A549 (cell line): ENCODE measurements at regions not wholly inside any gene's neighbourhood (a gene's known extent, or its start where the extent isn't known, plus 50 kb on each side); places are given as distances from the start of the nearest gene placed in this dataset.

Source experiments
- ATAC-seq, 2 experiments: fragments of 200-7000 bp in 1 of 2; fragments of >200 bp in 1 of 2; cut with Nextera tagmentation in 1 of 2; cut with Tn5 transposase in 1 of 2; 3 replicates each; pipeline versions ENCODE4 v1.8.0 to v1.9.1; 2018 to 2020; ENCODE audit warnings: mild to moderate bottlenecking in 1 of 2, moderate library complexity in 1 of 2
- CTCF ChIA-PET: fragments of 300-600 bp; sonication (Branson Sonifier 250); formaldehyde crosslinking; extraction: SDS; loops from one replicate; lab custom pipeline; 2021; ENCODE audit warnings: antibody characterized with exemption, inconsistent platforms; lab: Yijun Ruan, JAX
- POLR2A ChIA-PET: fragments of 350-600 bp; formaldehyde crosslinking; extraction: SDS; loops from one replicate; lab custom pipeline; 2021; ENCODE audit warnings: antibody characterized with exemption, inconsistent platforms; lab: Yijun Ruan, JAX
- DNase-seq, 2 experiments: peaks; one replicate each; pipeline versions ENCODE4 v3.0.0 to v3.0.0-alpha.2; 2011 to 2016; ENCODE audit warnings: low read depth in 1 of 2, low spot score in 1 of 2
- FAIRE-seq: peaks from 2 replicates; lab custom pipeline; 2011; peaks lifted over from hg19 to GRCh38; lab: Jason Lieb, UNC
- H3K27ac ChIP-seq, 2 experiments: fragments of >200 bp; sonication (Bioruptor Twin); formaldehyde crosslinking; 3 replicates each; pipeline ENCODE4 v1.5.1; 2016 to 2017
- H3K4me1 ChIP-seq: fragments of >200 bp; sonication (Bioruptor Twin); formaldehyde crosslinking; 3 replicates; pipeline ENCODE4 v1.6.1; 2016
- H3K4me2 ChIP-seq: fragments of >200 bp; sonication (Bioruptor Twin); formaldehyde crosslinking; 3 replicates; pipeline ENCODE4 v1.6.1; 2016
- H3K4me3 ChIP-seq: fragments of >200 bp; sonication (Bioruptor Twin); formaldehyde crosslinking; 3 replicates; pipeline ENCODE4 v1.5.1; 2016
- H3K9me3 ChIP-seq: fragments of >200 bp; sonication (Bioruptor Twin); formaldehyde crosslinking; 3 replicates; pipeline ENCODE4 v1.6.1; 2016
- CBX2 ChIP-seq: fragments of 200-600 bp; sonication (generic); IDR thresholded peaks from 2 replicates; pipeline ENCODE4 v1.6.1; 2016; ENCODE audit warnings: low read depth, mild to moderate bottlenecking, borderline replicate concordance
- CHD2 ChIP-seq: fragments of 150-350 bp; IDR thresholded peaks from 2 replicates; pipeline ENCODE4 v1.6.1; 2014; ENCODE audit warnings: low read length; ENCODE audit not compliant: partially characterized antibody
- CHD4 ChIP-seq: fragments of 200-600 bp; sonication (generic); IDR thresholded peaks from 2 replicates; pipeline ENCODE4 v1.6.1; 2016; ENCODE audit warnings: antibody characterized with exemption, mild to moderate bottlenecking, borderline replicate concordance
- FOXS1 ChIP-seq: fragments of 250-450 bp; sonication (Bioruptor Pico); IDR thresholded peaks from 2 replicates; pipeline ENCODE4 v1.5.0; 2020; ENCODE audit warnings: mild to moderate bottlenecking, moderate library complexity
- HDAC2 ChIP-seq: fragments of 200-600 bp; sonication (generic); IDR thresholded peaks from 2 replicates; pipeline ENCODE4 v1.6.1; 2016
- HOXA7 ChIP-seq: fragments of 250-450 bp; sonication (Bioruptor Pico); IDR thresholded peaks from 2 replicates; pipeline ENCODE4 v1.5.0; 2020; ENCODE audit warnings: mild to moderate bottlenecking, moderate library complexity
- HOXB13 ChIP-seq: fragments of 250-450 bp; sonication (Bioruptor Pico); IDR thresholded peaks from 2 replicates; pipeline ENCODE4 v1.5.0; 2020; ENCODE audit warnings: low read depth, mild to moderate bottlenecking, moderate library complexity
- JUN ChIP-seq, 2 experiments: fragments of >200 bp; sonication (Bioruptor Twin); formaldehyde crosslinking; IDR thresholded peaks; 2 replicates in 1 of 2; 3 replicates in 1 of 2; pipeline ENCODE4 v1.6.1; 2016 to 2017
- MAFK ChIP-seq: fragments of 450-650 bp; IDR thresholded peaks from 2 replicates; pipeline ENCODE4 v1.6.1; 2014; ENCODE audit not compliant: partially characterized antibody
- MYC ChIP-seq: IDR thresholded peaks from 2 replicates; pipeline ENCODE4 v1.6.1; 2012; ENCODE audit warnings: mild to moderate bottlenecking, inconsistent platforms, low read length, improper control_type of control experiment, borderline replicate concordance
- NR3C1 ChIP-seq: fragments of >200 bp; sonication (Bioruptor Twin); formaldehyde crosslinking; IDR thresholded peaks from 3 replicates; pipeline ENCODE4 v1.6.1; 2017
- RARB ChIP-seq: fragments of 250-450 bp; sonication (Bioruptor Pico); IDR thresholded peaks from 2 replicates; pipeline ENCODE4 v1.8.0; 2021; ENCODE audit warnings: mild to moderate bottlenecking, moderate library complexity
- RNF2 ChIP-seq: fragments of 200-600 bp; sonication (generic); IDR thresholded peaks from 2 replicates; pipeline ENCODE4 v1.6.1; 2016; ENCODE audit warnings: low read depth, mild to moderate bottlenecking, antibody characterized with exemption, moderate library complexity, borderline replicate concordance
- SMC3 ChIP-seq: fragments of >200 bp; sonication (Bioruptor Twin); formaldehyde crosslinking; IDR thresholded peaks from 3 replicates; pipeline ENCODE4 v1.6.1; 2018; ENCODE audit warnings: inconsistent platforms
- TFCP2L1 ChIP-seq: fragments of 250-450 bp; sonication (Bioruptor Pico); IDR thresholded peaks from 2 replicates; pipeline ENCODE4 v1.5.0; 2021; ENCODE audit warnings: mild to moderate bottlenecking
- ZFP36 ChIP-seq: fragments of 450-650 bp; IDR thresholded peaks from 2 replicates; pipeline ENCODE4 v1.6.1; 2014; ENCODE audit warnings: borderline replicate concordance; ENCODE audit not compliant: partially characterized antibody
- ZNF302 ChIP-seq: fragments of 250-450 bp; sonication (Bioruptor Pico); IDR thresholded peaks from 2 replicates; pipeline ENCODE4 v1.9.0; 2021; ENCODE audit warnings: inconsistent platforms, mild to moderate bottlenecking, moderate library complexity
- ZSCAN20 ChIP-seq: fragments of 250-450 bp; sonication (Bioruptor Pico); IDR thresholded peaks from 2 replicates; pipeline ENCODE4 v1.8.0; 2022; ENCODE audit warnings: mild to moderate bottlenecking, moderate library complexity
- WGBS: methylation state at CpG from one replicate; pipeline ENCODE4 v1.1.6; 2017; ENCODE audit errors: missing lambda C conversion rate; 5-methylcytosine and 5-hydroxymethylcytosine counted together
- TF ChIP-seq, protein P1 (sequence below): fragments of 200-600 bp; sonication (generic); IDR thresholded peaks from 2 replicates; pipeline ENCODE4 v1.6.1; 2016; ENCODE audit warnings: antibody characterized with exemption, mild to moderate bottlenecking, moderate library complexity
- TF ChIP-seq, protein P2 (sequence below): IDR thresholded peaks from 2 replicates; pipeline ENCODE4 v1.6.1; 2012

DNA sequence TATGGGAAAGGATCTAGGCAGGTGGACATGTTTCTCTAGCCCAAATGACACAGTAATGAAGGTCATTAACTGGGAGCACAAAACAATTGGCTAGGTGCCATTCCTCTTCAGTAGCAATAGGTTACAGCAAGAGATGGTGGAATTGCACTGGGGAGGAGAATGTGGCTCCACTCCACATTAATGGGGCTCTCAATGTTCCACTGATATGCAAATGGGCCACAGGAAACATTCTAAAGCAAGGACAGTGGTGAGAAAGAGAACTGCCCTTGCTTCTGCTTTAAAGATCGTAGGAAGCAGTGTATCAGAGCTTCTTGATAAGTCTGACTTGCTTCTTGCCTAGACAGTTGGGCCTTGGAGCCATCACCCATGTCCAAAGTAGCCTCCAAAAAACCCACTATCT is 271.4 kb upstream of the PPP2R3A start:
- H3K4me1 ChIP-seq, result no peaks in the 10 kb centered on the region
- ChIA-PET POLR2A (no interaction called here), CTCF (no interaction called here)
- ATAC-seq (no peak), FAIRE-seq (no peak), DNase-seq (no peak)
- H3K9me3 ChIP-seq, result no peaks in the 10 kb centered on the region
- H3K4me2 ChIP-seq, result no peak overlapping the region
- WGBS, result 7% methylated on average over 1 of the region's 1 CpG
- no peak for TF ChIP-seq ZNF302 (CRISPR knock-in tag)
- TF ChIP-seq, protein P1, sequence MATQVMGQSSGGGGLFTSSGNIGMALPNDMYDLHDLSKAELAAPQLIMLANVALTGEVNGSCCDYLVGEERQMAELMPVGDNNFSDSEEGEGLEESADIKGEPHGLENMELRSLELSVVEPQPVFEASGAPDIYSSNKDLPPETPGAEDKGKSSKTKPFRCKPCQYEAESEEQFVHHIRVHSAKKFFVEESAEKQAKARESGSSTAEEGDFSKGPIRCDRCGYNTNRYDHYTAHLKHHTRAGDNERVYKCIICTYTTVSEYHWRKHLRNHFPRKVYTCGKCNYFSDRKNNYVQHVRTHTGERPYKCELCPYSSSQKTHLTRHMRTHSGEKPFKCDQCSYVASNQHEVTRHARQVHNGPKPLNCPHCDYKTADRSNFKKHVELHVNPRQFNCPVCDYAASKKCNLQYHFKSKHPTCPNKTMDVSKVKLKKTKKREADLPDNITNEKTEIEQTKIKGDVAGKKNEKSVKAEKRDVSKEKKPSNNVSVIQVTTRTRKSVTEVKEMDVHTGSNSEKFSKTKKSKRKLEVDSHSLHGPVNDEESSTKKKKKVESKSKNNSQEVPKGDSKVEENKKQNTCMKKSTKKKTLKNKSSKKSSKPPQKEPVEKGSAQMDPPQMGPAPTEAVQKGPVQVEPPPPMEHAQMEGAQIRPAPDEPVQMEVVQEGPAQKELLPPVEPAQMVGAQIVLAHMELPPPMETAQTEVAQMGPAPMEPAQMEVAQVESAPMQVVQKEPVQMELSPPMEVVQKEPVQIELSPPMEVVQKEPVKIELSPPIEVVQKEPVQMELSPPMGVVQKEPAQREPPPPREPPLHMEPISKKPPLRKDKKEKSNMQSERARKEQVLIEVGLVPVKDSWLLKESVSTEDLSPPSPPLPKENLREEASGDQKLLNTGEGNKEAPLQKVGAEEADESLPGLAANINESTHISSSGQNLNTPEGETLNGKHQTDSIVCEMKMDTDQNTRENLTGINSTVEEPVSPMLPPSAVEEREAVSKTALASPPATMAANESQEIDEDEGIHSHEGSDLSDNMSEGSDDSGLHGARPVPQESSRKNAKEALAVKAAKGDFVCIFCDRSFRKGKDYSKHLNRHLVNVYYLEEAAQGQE, result no peak
- no peak for TF ChIP-seq CHD2
- H3K27ac ChIP-seq, result no peak overlapping the region
- no peak overlapping the region for H3K4me3 ChIP-seq

DNA sequence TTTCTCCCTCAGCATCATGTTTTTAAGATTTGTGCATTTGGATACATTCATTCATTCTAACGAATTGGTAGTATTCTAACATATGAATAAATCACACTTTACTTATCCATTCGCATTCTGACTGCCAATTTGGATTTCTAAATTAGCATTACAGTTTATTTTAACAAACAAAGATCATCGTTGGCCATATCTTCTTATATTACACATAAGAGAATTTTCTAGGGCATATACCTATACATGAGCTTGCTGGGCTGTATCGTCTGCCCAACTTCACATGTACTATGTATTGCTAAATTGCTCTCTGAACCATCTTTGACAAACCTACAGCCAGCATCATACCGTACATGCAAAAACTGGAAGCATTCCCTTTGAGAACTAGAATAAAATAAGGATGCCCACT is 265.8 kb upstream of the PPP2R3A start:
- TF ChIP-seq ZSCAN20 (no peak), CBX2 (no peak), SMC3 (no peak)
- WGBS, result under 1% methylated on average over 5 of the region's 5 CpGs
- no peak for ATAC-seq
- Histone ChIP-seq H3K4me2 (no peak overlapping the region), H3K27ac (no peak overlapping the region), H3K4me1 (no peaks in the 10 kb centered on the region), H3K9me3 (no peaks in the 10 kb centered on the region), H3K4me3 (no peak overlapping the region)
- no peak for DNase-seq
- ChIA-PET POLR2A (no interaction called here), CTCF (no interaction called here)
- FAIRE-seq, result no peak

DNA sequence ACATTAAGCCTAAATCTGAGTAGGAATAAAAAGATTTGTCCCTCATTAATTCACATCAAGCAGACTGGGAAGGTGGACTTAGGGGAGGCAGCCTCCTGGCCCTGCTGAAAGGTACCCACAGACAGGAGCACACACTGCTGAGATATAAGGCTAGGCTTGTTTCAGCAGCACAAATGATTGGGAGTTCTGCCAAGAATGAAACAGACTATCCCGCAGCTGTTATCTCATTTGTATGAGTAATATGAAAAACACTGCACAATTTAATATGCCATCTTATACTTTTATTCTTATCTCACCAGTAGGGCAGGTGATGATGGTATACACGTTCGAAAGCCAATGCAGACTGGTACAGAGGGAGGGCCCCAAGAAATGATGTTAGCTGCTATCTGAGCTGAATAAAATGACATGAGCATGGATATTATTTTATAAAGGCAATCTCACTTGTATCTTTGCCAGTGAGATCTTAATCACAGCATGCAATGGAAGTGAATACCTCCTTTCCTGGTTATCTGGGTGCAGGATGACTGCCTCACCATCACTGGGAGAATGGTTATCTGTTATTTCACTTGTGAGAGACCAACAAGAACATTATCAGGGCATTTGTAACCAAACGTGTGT is 258.7 kb upstream of the PPP2R3A start:
- ATAC-seq (no peak), DNase-seq (no peak), FAIRE-seq (no peak)
- no peaks in the 10 kb centered on the region for H3K4me1 ChIP-seq
- H3K4me2 ChIP-seq, result no peak overlapping the region
- no peaks in the 10 kb centered on the region for H3K9me3 ChIP-seq
- H3K4me3 ChIP-seq, result no peak overlapping the region
- ChIA-PET POLR2A (no interaction called here), CTCF (no interaction called here)
- TF ChIP-seq MYC, result no peak
- H3K27ac ChIP-seq, result no peak overlapping the region
- 8% methylated on average over 4 of the region's 4 CpGs for WGBS

DNA sequence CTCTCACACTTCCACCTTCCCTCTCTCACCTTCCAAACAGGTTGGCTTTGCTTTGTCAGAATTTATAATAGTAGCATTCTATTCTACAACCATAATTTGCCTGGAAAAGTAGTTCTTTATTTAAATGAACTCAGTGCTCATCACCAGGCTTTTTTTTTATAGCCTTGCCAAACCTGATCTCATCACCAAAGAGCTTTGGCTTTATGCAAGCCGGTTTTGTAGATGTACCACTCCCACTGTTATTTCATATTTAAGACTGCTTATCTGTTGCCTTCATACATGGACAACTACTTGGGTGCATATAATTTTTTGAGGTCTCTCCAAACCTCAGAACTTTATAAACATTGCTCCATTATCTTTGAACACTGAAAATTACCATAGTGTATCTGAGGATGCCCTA is 246.1 kb upstream of the PPP2R3A start:
- DNase-seq (no peak), ATAC-seq (no peak), FAIRE-seq (no peak)
- no peak overlapping the region for H3K4me3 ChIP-seq
- H3K4me1 ChIP-seq, result no peaks in the 10 kb centered on the region
- TF ChIP-seq HDAC2 (no peak), MAFK (no peak), HOXA7 (CRISPR knock-in tag) (no peak), NR3C1 (no peak), FOXS1 (CRISPR knock-in tag) (no peak), ZNF302 (CRISPR knock-in tag) (no peak), RARB (CRISPR knock-in tag) (no peak), ZFP36 (no peak), SMC3 (no peak), RNF2 (no peak), TFCP2L1 (CRISPR knock-in tag) (no peak), HOXB13 (CRISPR knock-in tag) (no peak), JUN (IDR thresholded peaks at IDR 0.05) (no peak), CHD4 (no peak)
- TF ChIP-seq, protein P1, result no peak
- TF ChIP-seq, protein P2, sequence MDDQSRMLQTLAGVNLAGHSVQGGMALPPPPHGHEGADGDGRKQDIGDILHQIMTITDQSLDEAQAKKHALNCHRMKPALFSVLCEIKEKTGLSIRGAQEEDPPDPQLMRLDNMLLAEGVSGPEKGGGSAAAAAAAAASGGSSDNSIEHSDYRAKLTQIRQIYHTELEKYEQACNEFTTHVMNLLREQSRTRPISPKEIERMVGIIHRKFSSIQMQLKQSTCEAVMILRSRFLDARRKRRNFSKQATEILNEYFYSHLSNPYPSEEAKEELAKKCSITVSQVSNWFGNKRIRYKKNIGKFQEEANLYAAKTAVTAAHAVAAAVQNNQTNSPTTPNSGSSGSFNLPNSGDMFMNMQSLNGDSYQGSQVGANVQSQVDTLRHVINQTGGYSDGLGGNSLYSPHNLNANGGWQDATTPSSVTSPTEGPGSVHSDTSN, result no peak
- H3K9me3 ChIP-seq, result no peaks in the 10 kb centered on the region
- ChIA-PET POLR2A (no interaction called here), CTCF (no interaction called here)
- H3K27ac ChIP-seq, result no peak overlapping the region
- no peak overlapping the region for H3K4me2 ChIP-seq
- 0% methylated on average over 1 of the region's 1 CpG for WGBS
